ENCODE measurements at regions not wholly inside any gene's neighbourhood (a gene's known extent, or its start where the extent isn't known, plus 50 kb on each side); places are given as distances from the start of the nearest gene placed in this dataset.

GRCh38 chr2:129879614-129880180, 99.8 kb upstream of the RAB6C start:
- DNase-seq: no peak

DNA sequence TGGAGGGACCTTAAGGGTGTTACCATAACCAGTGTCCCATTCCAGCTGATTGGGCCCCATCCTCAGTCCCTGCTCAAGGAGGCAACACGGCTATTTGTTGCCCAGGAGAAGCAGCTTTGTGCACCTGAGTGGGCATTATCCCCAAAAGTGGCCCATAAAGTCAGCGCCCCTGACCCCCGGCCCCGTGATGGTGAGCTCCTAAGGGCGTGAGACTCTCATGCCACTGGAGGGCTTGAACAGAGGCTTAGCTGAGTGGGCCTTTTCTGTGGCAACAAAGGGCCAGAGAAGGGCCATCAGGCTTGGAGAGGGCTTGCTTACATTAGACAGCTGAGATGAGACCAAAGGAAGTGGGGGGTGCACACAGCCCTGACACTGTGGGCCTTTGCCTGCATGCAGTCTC, 99.2 kb upstream of the RAB6C start:
- no peak for DNase-seq

- no peak for DNase-seq
These were observed 98.5 kb upstream of the RAB6C start for GRCh38 chr2:129880971-129881370.

- DNase-seq: no peak
These were observed 97.6 kb upstream of the RAB6C start for GRCh38 chr2:129881786-129882396.

DNA sequence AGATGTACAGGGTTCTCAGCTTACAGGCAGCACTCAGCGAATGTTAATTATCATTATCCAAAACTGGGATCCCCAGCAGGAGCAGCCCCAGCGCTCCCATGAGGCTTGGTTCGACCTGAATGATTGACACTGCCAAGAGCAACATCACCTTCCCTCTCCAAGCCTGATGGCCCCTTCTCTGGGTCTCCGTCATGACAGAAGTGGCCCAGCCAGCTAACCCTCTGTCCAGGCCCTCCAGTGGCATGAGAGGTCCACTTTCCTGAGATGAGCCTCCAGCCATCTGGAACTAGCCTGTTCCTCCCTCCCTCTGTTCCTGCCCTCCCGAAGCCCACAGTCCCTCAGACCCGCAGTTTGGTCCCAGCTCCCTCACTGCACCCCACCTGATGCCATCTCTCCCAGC, 97.0 kb upstream of the RAB6C start:
- DNase-seq: no peak

GRCh38 chr2:129883121-129883520, 96.3 kb upstream of the RAB6C start:
- DNase-seq: no peak

- no peak for DNase-seq
These were observed 95.2 kb upstream of the RAB6C start for GRCh38 chr2:129884221-129884786.

DNA sequence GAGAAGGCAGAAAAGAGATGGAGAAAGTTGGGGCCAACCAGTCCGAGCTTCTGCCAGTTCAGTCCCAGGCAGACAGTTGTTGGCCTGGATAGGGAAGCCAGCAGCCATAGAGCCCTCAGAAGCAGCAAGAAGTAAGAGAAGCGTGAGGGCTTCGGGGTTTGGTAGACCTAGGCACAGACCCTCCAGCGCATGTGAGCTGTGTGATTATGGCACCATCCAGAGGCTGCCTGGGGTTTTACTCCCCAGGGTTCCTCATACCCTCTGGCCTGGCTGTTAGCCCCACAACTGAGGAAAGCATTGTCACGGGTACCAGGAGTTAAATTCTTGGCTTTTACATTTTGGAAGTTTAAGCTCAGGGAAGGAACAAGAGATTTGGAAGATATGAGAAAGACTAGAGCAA, 93.7 kb upstream of the RAB6C start:
- DNase-seq: peak; percentile 5

GRCh38 chr2:129887688-129888266, 91.7 kb upstream of the RAB6C start:
- DNase-seq: no peak

DNA sequence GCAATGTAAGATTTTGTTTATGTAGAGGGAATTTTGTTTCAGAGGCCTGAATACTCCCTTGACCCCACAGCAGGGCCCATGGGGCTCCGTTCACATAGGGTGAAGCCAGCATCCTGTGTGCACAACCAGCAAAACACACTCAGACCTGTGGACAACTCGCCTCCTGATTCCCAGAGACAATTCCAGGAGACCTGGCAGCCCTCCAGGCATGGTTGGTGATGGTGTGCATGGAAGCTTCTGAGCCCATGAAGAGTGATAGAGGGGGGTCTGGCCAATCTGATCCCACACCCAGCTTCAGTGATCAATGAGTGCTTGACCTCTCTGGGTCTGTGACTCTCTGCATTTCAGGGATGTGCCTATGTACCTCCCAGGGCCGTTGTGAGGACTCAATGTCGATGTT, 91.0 kb upstream of the RAB6C start:
- no peak for DNase-seq

GRCh38 chr2:129888896-129889295, 90.6 kb upstream of the RAB6C start:
- DNase-seq: no peak

DNA sequence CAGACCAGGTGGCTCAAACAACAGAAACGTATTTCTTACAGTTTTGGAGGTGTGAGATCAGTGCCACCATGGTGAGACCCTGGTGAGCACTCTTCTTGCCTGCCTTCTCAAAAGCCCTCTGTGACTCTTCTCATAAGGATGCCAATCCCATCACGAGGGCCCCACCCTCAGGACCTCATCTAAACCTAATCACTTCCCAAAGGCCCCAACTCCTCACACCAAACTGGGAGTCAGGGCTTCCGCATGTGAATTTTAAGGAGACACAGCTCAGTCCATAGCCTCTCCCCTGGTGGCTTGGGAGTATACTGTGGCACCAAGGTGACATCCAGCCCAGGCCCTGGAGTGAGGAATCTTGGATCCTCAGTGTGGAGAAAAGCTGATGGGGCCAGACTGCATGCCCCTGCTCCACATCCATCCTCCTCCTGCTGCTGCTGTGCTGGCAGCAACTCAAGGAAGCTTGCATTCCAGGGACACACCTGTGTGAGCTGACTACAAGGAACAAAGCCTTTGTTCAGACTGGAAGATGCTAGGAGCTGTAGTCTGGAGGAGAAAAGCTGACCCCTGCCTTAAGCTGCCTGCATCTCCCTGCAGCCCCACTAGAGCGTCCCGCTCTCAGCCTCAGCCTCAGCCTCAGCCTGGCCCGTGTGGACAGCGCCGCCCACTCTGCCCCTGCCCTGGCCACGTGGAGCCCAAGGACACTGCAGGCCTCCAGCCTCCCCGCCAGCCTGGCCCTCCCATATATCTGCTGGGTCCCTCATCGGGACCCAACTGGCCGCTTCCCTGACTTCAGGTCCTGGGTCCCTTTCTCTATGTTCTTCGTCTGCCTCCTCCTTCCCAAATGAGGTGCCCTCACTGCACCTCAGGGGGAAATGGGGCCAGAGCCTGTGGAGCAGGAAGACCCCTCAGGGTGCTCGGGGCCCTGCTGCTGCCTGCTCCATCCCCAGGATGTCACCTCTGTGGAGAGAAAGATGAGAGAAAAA, 87.8 kb upstream of the RAB6C start:
- DNase-seq: no peak

DNA sequence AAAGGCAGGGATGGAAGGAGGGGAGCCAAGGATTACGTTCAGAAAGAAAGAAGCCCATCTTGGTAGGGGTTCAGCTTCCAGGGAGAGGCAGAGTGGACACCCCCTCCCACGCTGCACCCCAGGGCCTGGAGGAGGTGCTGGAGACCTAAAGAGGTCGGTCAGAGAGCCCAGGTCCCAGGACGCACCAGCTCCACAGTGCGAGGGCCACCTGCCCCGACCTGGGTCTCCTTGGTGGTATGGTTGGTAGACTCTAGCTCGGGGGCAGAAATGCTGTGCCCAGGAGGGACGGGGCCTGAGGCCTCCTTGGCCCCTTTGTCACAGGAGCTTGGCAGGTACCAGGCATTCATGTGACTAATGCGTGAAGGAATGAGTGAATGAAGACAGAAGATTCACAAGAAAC, 87.1 kb upstream of the RAB6C start:
- no peak for DNase-seq

DNA sequence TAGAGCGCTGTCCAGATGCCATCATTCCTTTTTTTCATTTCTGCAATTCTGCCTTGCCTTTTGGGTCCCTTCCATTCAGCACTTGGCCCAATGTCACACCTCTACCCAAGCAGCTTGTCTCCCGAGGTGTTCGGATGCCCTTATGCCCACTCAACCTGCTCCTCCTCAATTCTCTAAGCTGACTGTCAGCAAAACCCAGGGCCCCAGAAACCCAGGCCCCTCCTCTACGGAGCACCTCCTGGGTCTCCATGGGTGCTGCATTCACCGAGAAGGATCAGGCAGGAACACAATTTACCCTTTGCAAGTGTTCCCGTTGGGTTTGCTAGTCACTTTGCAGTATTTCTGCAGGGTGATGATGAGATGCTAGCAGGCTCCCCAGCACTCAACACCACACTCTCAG, 86.7 kb upstream of the RAB6C start:
- no peak for DNase-seq

DNA sequence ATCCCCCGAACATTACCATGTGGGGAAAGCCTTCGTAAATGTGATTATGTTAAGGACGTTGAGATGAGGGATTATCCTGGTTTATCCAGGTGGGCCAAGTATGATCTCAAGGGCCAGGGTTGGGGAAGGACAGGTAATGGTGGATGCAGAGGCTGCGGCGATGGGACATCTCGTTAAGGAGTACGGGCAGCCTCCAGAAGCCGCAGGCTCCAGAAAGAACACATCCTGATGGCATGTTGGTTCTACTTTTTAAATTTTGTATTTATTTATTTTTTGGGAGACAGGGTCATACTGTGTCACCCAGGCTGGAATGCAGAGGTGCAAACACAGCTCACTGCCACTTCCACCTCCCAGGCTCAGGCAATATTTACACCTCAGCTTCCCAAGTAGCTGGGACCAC, 86.2 kb upstream of the RAB6C start:
- no peak for DNase-seq

DNA sequence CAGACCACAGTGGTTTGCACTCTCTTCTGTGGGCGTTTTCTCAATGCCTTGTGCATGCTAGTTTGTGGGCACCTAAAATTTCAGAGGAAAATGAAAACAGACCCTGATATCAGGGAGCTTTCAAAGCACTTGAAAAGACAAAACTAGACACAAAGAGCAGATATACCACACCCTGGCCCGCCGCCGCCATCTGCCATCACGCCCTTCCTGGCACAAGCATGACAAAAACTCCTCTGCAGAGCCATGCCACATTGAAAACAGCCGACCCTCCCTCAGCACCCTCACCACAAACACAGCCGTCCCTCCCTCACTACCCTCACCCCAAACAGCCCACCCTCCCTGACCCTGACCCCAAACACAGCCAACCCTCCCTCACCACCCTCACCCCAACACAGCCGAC, 84.8 kb upstream of the RAB6C start:
- DNase-seq: no peak

DNA sequence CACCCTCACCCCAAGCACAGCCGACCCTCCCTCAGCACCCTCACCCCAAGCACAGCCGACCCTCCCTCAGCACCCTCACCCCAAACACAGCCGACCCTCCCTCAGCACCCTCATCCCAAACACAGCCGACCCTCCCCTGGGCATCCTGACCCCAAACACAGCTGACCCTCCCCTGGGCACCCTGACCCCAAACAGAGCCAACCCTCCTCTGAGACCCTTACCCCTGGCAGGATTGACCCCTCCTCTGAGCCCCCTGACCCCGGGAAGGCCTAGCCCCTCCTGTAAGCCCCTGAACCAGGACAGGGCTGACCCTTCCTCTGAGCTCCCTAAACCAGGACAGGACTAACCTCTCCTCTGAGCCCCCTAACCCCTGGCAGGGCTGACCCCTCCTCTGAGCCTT, 84.4 kb upstream of the RAB6C start:
- DNase-seq: no peak

DNA sequence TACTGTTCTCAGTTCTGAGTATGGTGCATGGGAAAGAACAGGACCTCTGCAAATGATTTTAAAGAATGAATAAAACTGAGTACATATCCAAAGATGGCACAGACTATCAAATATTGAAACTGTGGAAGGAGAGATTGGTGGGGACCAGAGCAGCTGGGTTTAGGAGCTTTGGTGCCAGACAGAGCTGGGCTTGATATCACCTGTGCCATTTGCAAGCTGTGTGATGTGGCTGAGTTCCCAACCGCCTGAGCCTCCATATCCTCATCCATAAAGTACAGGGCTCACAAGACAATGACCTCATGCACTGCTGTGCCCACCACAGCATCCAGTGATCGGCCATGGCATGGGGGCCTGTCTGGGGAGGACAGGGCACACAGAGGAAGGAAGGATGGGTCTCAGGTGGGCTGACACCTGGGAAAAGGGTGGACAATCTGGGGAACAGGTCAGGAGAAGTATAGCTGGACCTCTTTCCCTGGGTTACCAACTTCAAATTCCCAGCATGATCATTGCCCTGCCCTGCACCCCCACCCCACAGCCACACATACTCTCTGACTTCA, 83.9 kb upstream of the RAB6C start:
- DNase-seq: no peak

GRCh38 chr2:129896226-129897100, 83.0 kb upstream of the RAB6C start:
- no peak for DNase-seq

GRCh38 chr2:129901754-129902415, 77.6 kb upstream of the RAB6C start:
- DNase-seq: no peak
